MM.1S (cell line): ENCODE measurements at regions not wholly inside any gene's neighbourhood (a gene's known extent, or its start where the extent isn't known, plus 50 kb on each side); places are given as distances from the start of the nearest gene placed in this dataset.
"Not testable (repeated sequence)": the region's sequence is repeated elsewhere in the genome, so short reads cannot be mapped to it uniquely, and the experiment has no call there.

Experiments
- DNase-seq: peaks from one replicate; pipeline ENCODE4 v3.0.0-alpha.2; 2015
- H2AFZ ChIP-seq: fragments of 300-600 bp; sonication (generic); 2 replicates; pipeline ENCODE4 v1.6.0; 2016; ENCODE audit warnings: antibody characterized with exemption, low read length
- H3F3A ChIP-seq: fragments of 300-600 bp; sonication (generic); 2 replicates; pipeline ENCODE4 v1.6.1; 2016; ENCODE audit warnings: mild to moderate bottlenecking, antibody characterized with exemption, low read length, moderate library complexity, mixed read lengths; ENCODE audit not compliant: insufficient read depth
- H3K27ac ChIP-seq: fragments of 300-600 bp; sonication (generic); 2 replicates; pipeline ENCODE4 v1.5.1; 2016; ENCODE audit warnings: mild to moderate bottlenecking, low read length
- H3K27me3 ChIP-seq: fragments of 300-600 bp; sonication (generic); replicated peaks from 2 replicates; pipeline ENCODE4 v1.6.0; 2016; ENCODE audit warnings: low read length; ENCODE audit not compliant: insufficient read depth
- H3K36me3 ChIP-seq: fragments of 300-600 bp; sonication (generic); replicated peaks from 2 replicates; pipeline ENCODE4 v1.6.1; 2016; ENCODE audit warnings: mild to moderate bottlenecking, low read length, mixed read lengths; ENCODE audit not compliant: insufficient read depth
- H3K4me1 ChIP-seq: fragments of 300-600 bp; sonication (generic); 2 replicates; pipeline ENCODE4 v1.6.1; 2016; ENCODE audit warnings: low read length, mixed read lengths
- H3K4me2 ChIP-seq: fragments of 300-600 bp; sonication (generic); 2 replicates; pipeline ENCODE4 v1.6.0; 2016; ENCODE audit warnings: low read depth, low read length
- H3K4me3 ChIP-seq: fragments of 300-600 bp; sonication (generic); 2 replicates; pipeline ENCODE4 v1.5.1; 2016; ENCODE audit warnings: low read length, mixed read lengths
- H3K79me2 ChIP-seq: fragments of 300-600 bp; sonication (generic); 2 replicates; pipeline ENCODE4 v1.6.1; 2016; ENCODE audit warnings: mixed run types, low read length, mixed read lengths
- H3K9ac ChIP-seq: fragments of 300-600 bp; sonication (generic); 2 replicates; pipeline ENCODE4 v1.6.1; 2016; ENCODE audit warnings: low read length, mixed read lengths
- H3K9me2 ChIP-seq: fragments of 300-600 bp; sonication (generic); replicated peaks from 2 replicates; pipeline ENCODE4 v1.6.1; 2016; ENCODE audit warnings: mild to moderate bottlenecking, low read length, mixed read lengths; ENCODE audit not compliant: insufficient read depth
- H3K9me3 ChIP-seq: fragments of 300-600 bp; sonication (generic); replicated peaks from 2 replicates; pipeline ENCODE4 v1.6.1; 2016; ENCODE audit warnings: mild to moderate bottlenecking, low read length, mixed read lengths; ENCODE audit not compliant: insufficient read depth
- H4K20me1 ChIP-seq: fragments of 300-600 bp; sonication (generic); 2 replicates; pipeline ENCODE4 v1.6.1; 2016; ENCODE audit warnings: mild to moderate bottlenecking, low read length, moderate library complexity, mixed read lengths; ENCODE audit not compliant: insufficient read depth
- EZH2 ChIP-seq: fragments of 300-600 bp; sonication (generic); optimal IDR thresholded peaks from 2 replicates; pipeline ENCODE3; 2017; ENCODE audit warnings: low read depth, mild to moderate bottlenecking, antibody characterized with exemption, low read length, mixed read lengths
- EZH2phosphoT487 ChIP-seq: fragments of 300-600 bp; sonication (generic); IDR thresholded peaks from 2 replicates; pipeline ENCODE4 v1.6.1; 2018; ENCODE audit warnings: antibody characterized with exemption, low read length
- TF ChIP-seq, protein P1 (sequence below): fragments of 300-600 bp; sonication (generic); IDR thresholded peaks from 2 replicates; pipeline ENCODE4 v1.5.1; 2016; ENCODE audit warnings: antibody characterized with exemption, low read length, mixed read lengths

DNA sequence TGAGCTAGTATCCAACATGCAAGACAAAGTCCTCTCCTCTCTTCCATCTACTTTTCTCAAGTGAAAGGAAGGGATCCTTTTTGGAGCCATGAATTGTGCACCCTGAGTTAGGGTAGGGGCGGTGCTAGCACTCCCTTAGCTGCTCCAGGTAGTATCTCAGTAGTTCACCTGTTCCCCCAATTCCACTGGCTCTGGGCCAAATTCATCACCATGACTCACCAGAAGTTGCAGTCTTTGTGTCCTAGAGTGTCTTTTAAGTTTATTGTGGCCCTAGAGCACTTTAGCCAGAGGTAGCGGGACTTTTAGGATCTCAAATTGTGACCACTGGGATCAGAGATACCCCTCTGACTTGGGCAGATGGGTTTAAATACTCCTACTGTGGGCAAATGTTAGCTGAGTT lies 398.6 kb upstream of the ANO5 start:
- Histone ChIP-seq H3K27me3 (no peaks in the 10 kb centered on the region), H3K9ac (no peak overlapping the region), H3K79me2 (no peaks in the 10 kb centered on the region), H3K36me3 (no peaks in the 10 kb centered on the region), H3F3A (no peaks in the 10 kb centered on the region), H3K4me2 (no peak overlapping the region), H3K9me3 (no peaks in the 10 kb centered on the region), H3K4me1 (no peaks in the 10 kb centered on the region), H4K20me1 (no peaks in the 10 kb centered on the region), H3K4me3 (no peak overlapping the region), H3K27ac (no peak overlapping the region), H2AFZ (no peak overlapping the region), H3K9me2 (no peaks in the 10 kb centered on the region)
- DNase-seq = no peak
- TF ChIP-seq, protein P1, sequence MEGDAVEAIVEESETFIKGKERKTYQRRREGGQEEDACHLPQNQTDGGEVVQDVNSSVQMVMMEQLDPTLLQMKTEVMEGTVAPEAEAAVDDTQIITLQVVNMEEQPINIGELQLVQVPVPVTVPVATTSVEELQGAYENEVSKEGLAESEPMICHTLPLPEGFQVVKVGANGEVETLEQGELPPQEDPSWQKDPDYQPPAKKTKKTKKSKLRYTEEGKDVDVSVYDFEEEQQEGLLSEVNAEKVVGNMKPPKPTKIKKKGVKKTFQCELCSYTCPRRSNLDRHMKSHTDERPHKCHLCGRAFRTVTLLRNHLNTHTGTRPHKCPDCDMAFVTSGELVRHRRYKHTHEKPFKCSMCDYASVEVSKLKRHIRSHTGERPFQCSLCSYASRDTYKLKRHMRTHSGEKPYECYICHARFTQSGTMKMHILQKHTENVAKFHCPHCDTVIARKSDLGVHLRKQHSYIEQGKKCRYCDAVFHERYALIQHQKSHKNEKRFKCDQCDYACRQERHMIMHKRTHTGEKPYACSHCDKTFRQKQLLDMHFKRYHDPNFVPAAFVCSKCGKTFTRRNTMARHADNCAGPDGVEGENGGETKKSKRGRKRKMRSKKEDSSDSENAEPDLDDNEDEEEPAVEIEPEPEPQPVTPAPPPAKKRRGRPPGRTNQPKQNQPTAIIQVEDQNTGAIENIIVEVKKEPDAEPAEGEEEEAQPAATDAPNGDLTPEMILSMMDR = no peak
- no peak for TF ChIP-seq EZH2phosphoT487
- no peak for TF ChIP-seq EZH2

DNA sequence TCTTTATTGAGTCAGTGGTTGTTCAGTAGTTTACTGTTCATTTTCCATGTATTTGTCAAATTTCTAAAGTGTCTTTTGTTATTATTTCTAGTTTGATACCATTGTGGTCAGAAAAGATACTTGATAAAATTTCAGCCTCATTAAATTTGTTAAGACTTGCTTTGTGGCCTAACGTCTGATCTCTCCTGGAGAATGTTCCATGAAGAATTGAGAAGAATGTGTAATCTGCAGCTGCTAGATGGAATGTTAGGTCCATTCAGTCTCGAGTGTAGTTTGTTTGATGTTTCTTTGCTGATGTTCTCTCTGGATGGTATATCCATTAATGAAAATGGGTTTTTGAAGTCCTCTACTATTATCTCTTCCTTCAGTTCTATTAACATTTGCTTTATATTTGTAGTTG lies 394.7 kb upstream of the ANO5 start:
- Histone ChIP-seq H3F3A (no peaks in the 10 kb centered on the region), H3K27me3 (no peaks in the 10 kb centered on the region), H3K4me3 (no peak overlapping the region), H3K36me3 (no peaks in the 10 kb centered on the region), H3K9me3 (no peaks in the 10 kb centered on the region), H3K4me2 (no peak overlapping the region), H3K9me2 (no peaks in the 10 kb centered on the region), H3K79me2 (no peaks in the 10 kb centered on the region), H3K27ac (no peak overlapping the region), H4K20me1 (no peaks in the 10 kb centered on the region), H2AFZ (no peak overlapping the region), H3K4me1 (no peaks in the 10 kb centered on the region), H3K9ac (no peak overlapping the region)
- no peak for TF ChIP-seq EZH2phosphoT487
- TF ChIP-seq EZH2 = no peak
- TF ChIP-seq, protein P1 = no peak
- DNase-seq = no peak

GRCh38 chr11:21804523-21804922 lies 388.4 kb upstream of the ANO5 start:
- not testable (repeated sequence) for H2AFZ ChIP-seq, H3K4me2 ChIP-seq, H3K27me3 ChIP-seq, H4K20me1 ChIP-seq, H3K9me2 ChIP-seq, H3F3A ChIP-seq, H3K36me3 ChIP-seq, H3K27ac ChIP-seq, H3K9ac ChIP-seq, H3K79me2 ChIP-seq, H3K4me3 ChIP-seq, H3K4me1 ChIP-seq, DNase-seq, H3K9me3 ChIP-seq

DNA sequence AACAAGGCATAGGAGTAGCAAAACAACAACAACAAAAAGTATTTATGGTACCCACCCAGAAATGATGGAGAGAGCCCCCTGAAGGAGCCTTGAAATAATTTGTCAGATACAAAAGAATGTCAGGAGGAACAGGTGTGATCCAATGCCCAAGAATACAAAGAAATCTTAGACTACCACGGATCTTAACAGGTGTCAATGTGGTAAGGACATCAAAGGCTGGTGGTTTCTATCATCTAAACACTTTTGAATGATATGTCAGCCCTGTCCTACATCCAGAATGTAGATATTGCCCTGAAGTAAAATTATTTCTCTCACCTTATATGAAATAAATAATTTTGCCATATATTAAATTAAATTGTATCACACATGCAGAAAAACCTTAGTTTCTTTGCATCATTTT lies 386.4 kb upstream of the ANO5 start:
- no peak overlapping the region for H3K4me2 ChIP-seq
- no peak overlapping the region for H3K27ac ChIP-seq
- no peaks in the 10 kb centered on the region for H4K20me1 ChIP-seq

More for the DNA sequence above, 386.4 kb upstream of the ANO5 start:
- no peak overlapping the region for H2AFZ ChIP-seq
- no peaks in the 10 kb centered on the region for H3K79me2 ChIP-seq
- H3F3A ChIP-seq = no peaks in the 10 kb centered on the region
- no peaks in the 10 kb centered on the region for H3K36me3 ChIP-seq
- DNase-seq = peak; percentile 68
- no peaks in the 10 kb centered on the region for H3K4me1 ChIP-seq
- no peaks in the 10 kb centered on the region for H3K9me3 ChIP-seq
- no peaks in the 10 kb centered on the region for H3K9me2 ChIP-seq
- TF ChIP-seq EZH2phosphoT487 (no peak), EZH2 (no peak)
- TF ChIP-seq, protein P1 = no peak
- H3K27me3 ChIP-seq = no peaks in the 10 kb centered on the region
- no peak overlapping the region for H3K4me3 ChIP-seq
- H3K9ac ChIP-seq = no peak overlapping the region
